ENCODE measurements at regions not wholly inside any gene's neighbourhood (a gene's known extent, or its start where the extent isn't known, plus 50 kb on each side); places are given as distances from the start of the nearest gene placed in this dataset.
A peak's percentile ranks its signal among the peaks of the same experiment; 100 is the strongest.

- DNase-seq (no peak), ATAC-seq (no peak)
- Histone ChIP-seq H3K4me1 (no peaks in the 10 kb centered on the region), H3K36me3 (no peaks in the 10 kb centered on the region), H3K27ac (no peak overlapping the region), H3K4me3 (no peak overlapping the region), H3K27me3 (no peaks in the 10 kb centered on the region), H3K9me3 (no peaks in the 10 kb centered on the region)
- no peak for TF ChIP-seq CTCF (IDR thresholded peaks at IDR 0.05)
- intact Hi-C loops (cut with DNase I): no loop called here
Observed at GRCh38 chr9:120080849-120081248, 499.1 kb downstream of the CDK5RAP2 start.

GRCh38 chr9:120078112-120078511 is 501.9 kb downstream of the CDK5RAP2 start:
- Histone ChIP-seq H3K27ac (no peak overlapping the region), H3K27me3 (no peaks in the 10 kb centered on the region), H3K36me3 (no peaks in the 10 kb centered on the region), H3K4me3 (no peak overlapping the region), H3K4me1 (no peaks in the 10 kb centered on the region), H3K9me3 (no peaks in the 10 kb centered on the region)
- intact Hi-C loops (cut with DNase I): no loop called here
- no peak for DNase-seq
- no peak for ATAC-seq
- TF ChIP-seq CTCF (IDR thresholded peaks at IDR 0.05): no peak

- peak; percentile 39 for ATAC-seq
- Histone ChIP-seq H3K4me3 (no peak overlapping the region), H3K4me1 (no peaks in the 10 kb centered on the region), H3K27me3 (no peaks in the 10 kb centered on the region), H3K36me3 (no peaks in the 10 kb centered on the region), H3K27ac (no peak overlapping the region), H3K9me3 (no peaks in the 10 kb centered on the region)
- no peak for DNase-seq
- no peak for TF ChIP-seq CTCF (IDR thresholded peaks at IDR 0.05)
- intact Hi-C loops (cut with DNase I): no loop called here
Observed at GRCh38 chr9:120071760-120072159, 508.2 kb downstream of the CDK5RAP2 start.

GRCh38 chr9:120066315-120066714 is 513.7 kb downstream of the CDK5RAP2 start:
- Histone ChIP-seq H3K4me1 (no peaks in the 10 kb centered on the region), H3K27ac (no peak overlapping the region), H3K4me3 (no peak overlapping the region), H3K27me3 (no peaks in the 10 kb centered on the region), H3K9me3 (no peaks in the 10 kb centered on the region), H3K36me3 (no peaks in the 10 kb centered on the region)
- no peak for DNase-seq
- intact Hi-C loops (cut with DNase I): no loop called here
- TF ChIP-seq CTCF (IDR thresholded peaks at IDR 0.05): no peak
- ATAC-seq: no peak

DNA sequence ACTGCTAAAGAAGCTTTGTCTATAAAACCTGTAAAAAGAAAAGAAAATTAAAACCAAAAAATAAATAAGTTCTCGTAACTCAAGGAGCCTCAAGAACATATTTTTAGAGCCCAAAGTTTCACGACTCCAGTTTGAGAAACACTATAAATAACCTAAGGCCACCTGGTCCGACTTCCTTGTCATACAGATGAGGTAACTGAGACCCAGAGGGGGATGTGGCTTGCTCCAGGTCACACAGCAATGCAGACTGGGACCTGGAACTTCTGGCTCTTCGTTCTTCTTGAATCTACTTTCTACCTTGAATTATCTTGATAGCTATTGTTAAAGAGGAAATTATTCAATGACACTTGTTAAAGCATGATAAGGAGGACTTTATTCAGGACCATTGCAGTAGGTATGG is 514.8 kb downstream of the CDK5RAP2 start:
- intact Hi-C loops (cut with DNase I): no loop called here
- H3K4me3 ChIP-seq: no peak overlapping the region
- ATAC-seq: no peak
- H3K9me3 ChIP-seq: no peaks in the 10 kb centered on the region
- H3K4me1 ChIP-seq: no peaks in the 10 kb centered on the region
- H3K27ac ChIP-seq: no peak overlapping the region
- H3K36me3 ChIP-seq: no peaks in the 10 kb centered on the region
- H3K27me3 ChIP-seq: no peaks in the 10 kb centered on the region
- DNase-seq: no peak
- TF ChIP-seq CTCF (IDR thresholded peaks at IDR 0.05): no peak

DNA sequence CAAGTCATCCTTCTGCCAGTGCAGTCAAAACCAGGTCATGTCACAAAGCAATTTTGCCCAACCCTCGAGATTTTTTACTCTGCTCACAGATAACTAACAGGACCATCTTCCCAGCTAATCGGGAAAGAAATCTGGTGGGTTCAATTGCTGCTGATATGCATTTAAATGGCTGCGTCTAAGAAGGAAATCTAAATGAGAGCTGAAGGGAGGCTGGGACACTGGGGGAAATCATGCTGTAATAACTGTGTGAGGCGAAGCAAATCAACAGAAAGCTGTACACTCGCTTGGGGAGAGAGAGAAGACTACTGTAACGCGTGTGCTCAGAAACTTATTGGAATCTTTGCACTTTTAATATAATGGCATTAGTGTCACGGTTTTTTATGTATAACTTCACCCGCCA is 535.0 kb downstream of the CDK5RAP2 start:
- Histone ChIP-seq H3K9me3 (no peaks in the 10 kb centered on the region), H3K4me3 (no peak overlapping the region), H3K36me3 (no peaks in the 10 kb centered on the region), H3K27me3 (no peaks in the 10 kb centered on the region), H3K4me1 (no peaks in the 10 kb centered on the region), H3K27ac (no peak overlapping the region)
- intact Hi-C loops (cut with DNase I): no loop called here
- DNase-seq (no peak), ATAC-seq (no peak)
- no peak for TF ChIP-seq CTCF (IDR thresholded peaks at IDR 0.05)
